OCI-LY7 (cell line): ENCODE measurements at regions not wholly inside any gene's neighbourhood (a gene's known extent, or its start where the extent isn't known, plus 50 kb on each side); places are given as distances from the start of the nearest gene placed in this dataset. TPM values are rescaled to one million over a fixed set of nuclear protein-coding genes. Genes with fewer than 3 reads are reported as not detected.

Source experiments
- BruUV-seq: library from RNA; stranded (reverse); fragments of 400-500 nt; replicated peaks from 2 replicates; lab custom pipeline; 2021; lab: Mats Ljungman, UMichigan
- CTCF ChIA-PET: fragments of 300-600 bp; sonication (Branson Sonifier 250); formaldehyde crosslinking; loops from one replicate; lab custom pipeline; 2022; ENCODE audit warnings: antibody characterized with exemption; ENCODE audit not compliant: unreplicated experiment; lab: Charles Lee
- POLR2A ChIA-PET: fragments of 300-600 bp; sonication (Branson Sonifier 250); formaldehyde crosslinking; loops from one replicate; lab custom pipeline; 2022; ENCODE audit warnings: antibody characterized with exemption; lab: Charles Lee
- DNase-seq: peaks from one replicate; pipeline ENCODE4 v3.0.0-alpha.2; 2015; ENCODE audit warnings: low spot score
- H2AFZ ChIP-seq: fragments of 200-600 bp; sonication (generic), shearing (Covaris generic); 2 replicates; pipeline ENCODE4 v1.6.1; 2014; ENCODE audit warnings: mild to moderate bottlenecking, antibody characterized with exemption, low read length, moderate library complexity
- H3K27ac ChIP-seq: fragments of 200-600 bp; sonication (generic); 2 replicates; pipeline ENCODE4 v1.5.1; 2014; ENCODE audit warnings: mixed run types, low read depth, mild to moderate bottlenecking, moderate library complexity, low read length, inconsistent platforms; ENCODE audit not compliant: poor library complexity, severe bottlenecking
- H3K36me3 ChIP-seq: fragments of 200-600 bp; sonication (generic); 2 replicates; pipeline ENCODE4 v1.6.1; 2014; ENCODE audit warnings: mild to moderate bottlenecking, antibody characterized with exemption, low read length, moderate library complexity, mixed read lengths; ENCODE audit not compliant: insufficient read depth
- H3K4me1 ChIP-seq: fragments of 200-600 bp; sonication (generic); 2 replicates; pipeline ENCODE4 v1.5.1; 2014; ENCODE audit warnings: mild to moderate bottlenecking, low read length; ENCODE audit not compliant: insufficient read depth, poor library complexity, severe bottlenecking
- H3K4me2 ChIP-seq: fragments of 200-600 bp; sonication (generic); 2 replicates; pipeline ENCODE4 v1.6.1; 2014; ENCODE audit warnings: mild to moderate bottlenecking, low read length
- H3K4me3 ChIP-seq: fragments of 200-600 bp; sonication (generic); 2 replicates; pipeline ENCODE4 v1.5.1; 2014; ENCODE audit warnings: mild to moderate bottlenecking, low read depth, low read length; ENCODE audit not compliant: poor library complexity, severe bottlenecking
- H3K79me2 ChIP-seq: fragments of 200-600 bp; sonication (generic); 2 replicates; pipeline ENCODE4 v1.6.1; 2016; ENCODE audit warnings: low read depth, mild to moderate bottlenecking, low read length, moderate library complexity, mixed read lengths; ENCODE audit not compliant: insufficient read depth
- H3K9me2 ChIP-seq: fragments of 200-600 bp; sonication (generic); 2 replicates; pipeline ENCODE4 v1.6.1; 2016; ENCODE audit warnings: mild to moderate bottlenecking, low read length, mixed read lengths; ENCODE audit not compliant: insufficient read depth
- H3K9me3 ChIP-seq: fragments of 200-600 bp; sonication (generic); 2 replicates; pipeline ENCODE4 v1.6.1; 2014; ENCODE audit warnings: mild to moderate bottlenecking, mixed run types, low read length, mixed read lengths
- H4K20me1 ChIP-seq: fragments of 200-600 bp; sonication (generic); 2 replicates; pipeline ENCODE4 v1.6.1; 2014; ENCODE audit warnings: mild to moderate bottlenecking, antibody characterized with exemption, low read length, moderate library complexity, mixed read lengths; ENCODE audit not compliant: insufficient read depth
- EZH2phosphoT487 ChIP-seq: fragments of 200-600 bp; sonication (generic); IDR thresholded peaks from 2 replicates; pipeline ENCODE4 v1.6.1; 2018; ENCODE audit warnings: low read depth, borderline replicate concordance, mild to moderate bottlenecking, mixed run types, antibody characterized with exemption, low read length, moderate library complexity, mixed read lengths
- intact Hi-C: fragments of 100-400 bp; cut with micrococcal nuclease; formaldehyde crosslinking; loops from one replicate; pipeline ENCODE4 v1.10.0; 2022; ENCODE audit not compliant: unreplicated experiment
- microRNA-seq: library from miRNA; unstranded; fragments of <30 nt; microRNA quantifications from one replicate; pipeline ENCODE4 v1.2.0, GENCODE V29; 2022; ENCODE audit warnings: borderline replicate concordance
- small RNA-seq: library from RNA; depleted of rRNA; stranded (forward); fragments of <200 nt; gene quantifications from one replicate; pipeline ENCODE3, GENCODE V24; 2014
- TF ChIP-seq, protein P1 (sequence below): fragments of 200-600 bp; sonication (generic); conservative IDR thresholded peaks from 2 replicates; pipeline ENCODE4 v1.5.1; 2014; ENCODE audit warnings: mild to moderate bottlenecking, antibody characterized with exemption, low read length, moderate library complexity, mixed read lengths

DNA sequence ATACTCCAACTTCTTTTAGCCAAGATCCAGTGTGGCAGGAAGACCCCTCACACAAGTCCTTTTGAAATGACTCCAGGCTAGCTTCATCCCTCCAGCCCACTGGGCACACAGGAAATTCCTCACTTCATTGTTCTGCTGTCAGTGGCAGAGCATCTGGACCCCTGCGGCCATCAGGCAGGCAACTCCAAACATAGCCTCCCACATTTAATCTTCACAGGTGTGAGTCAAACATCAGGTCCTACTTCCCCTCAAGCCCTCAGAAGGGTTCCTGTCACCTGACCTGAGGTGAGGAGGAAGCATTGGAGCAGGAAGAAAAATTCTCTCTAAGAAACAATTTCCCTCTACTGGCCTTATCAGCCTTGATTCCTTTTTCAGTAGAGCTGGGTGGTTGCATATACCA lies 51.1 kb upstream of the C1GALT1 start:
- no peak overlapping the region for H2AFZ ChIP-seq
- H3K4me2 ChIP-seq, result no peak overlapping the region
- H3K79me2 ChIP-seq, result no peaks in the 10 kb centered on the region
- no peak overlapping the region for H3K27ac ChIP-seq
- H3K4me3 ChIP-seq, result no peak overlapping the region
- intact Hi-C loops, result no loop called here
- H4K20me1 ChIP-seq, result no peaks in the 10 kb centered on the region
- TF ChIP-seq, protein P1, sequence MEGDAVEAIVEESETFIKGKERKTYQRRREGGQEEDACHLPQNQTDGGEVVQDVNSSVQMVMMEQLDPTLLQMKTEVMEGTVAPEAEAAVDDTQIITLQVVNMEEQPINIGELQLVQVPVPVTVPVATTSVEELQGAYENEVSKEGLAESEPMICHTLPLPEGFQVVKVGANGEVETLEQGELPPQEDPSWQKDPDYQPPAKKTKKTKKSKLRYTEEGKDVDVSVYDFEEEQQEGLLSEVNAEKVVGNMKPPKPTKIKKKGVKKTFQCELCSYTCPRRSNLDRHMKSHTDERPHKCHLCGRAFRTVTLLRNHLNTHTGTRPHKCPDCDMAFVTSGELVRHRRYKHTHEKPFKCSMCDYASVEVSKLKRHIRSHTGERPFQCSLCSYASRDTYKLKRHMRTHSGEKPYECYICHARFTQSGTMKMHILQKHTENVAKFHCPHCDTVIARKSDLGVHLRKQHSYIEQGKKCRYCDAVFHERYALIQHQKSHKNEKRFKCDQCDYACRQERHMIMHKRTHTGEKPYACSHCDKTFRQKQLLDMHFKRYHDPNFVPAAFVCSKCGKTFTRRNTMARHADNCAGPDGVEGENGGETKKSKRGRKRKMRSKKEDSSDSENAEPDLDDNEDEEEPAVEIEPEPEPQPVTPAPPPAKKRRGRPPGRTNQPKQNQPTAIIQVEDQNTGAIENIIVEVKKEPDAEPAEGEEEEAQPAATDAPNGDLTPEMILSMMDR, result no peak
- TF ChIP-seq EZH2phosphoT487, result no peak
- BruUV-seq, result no TSS peak
- ChIA-PET POLR2A (no interaction called here), CTCF (no interaction called here)
- no peaks in the 10 kb centered on the region for H3K4me1 ChIP-seq
- no peak for DNase-seq
- H3K36me3 ChIP-seq, result no peaks in the 10 kb centered on the region
- H3K9me2 ChIP-seq, result no peaks in the 10 kb centered on the region
- no peaks in the 10 kb centered on the region for H3K9me3 ChIP-seq

Small RNAs in the stretch of these regions (microRNA-seq; reads per million reads assigned to microRNA genes)
- not detected for gene MIR3683

Small RNAs in the stretch of these regions (small RNA-seq; reads per million reads assigned to genes)
- gene AC079804.2 (not detected), gene MIR3683 (not detected), gene RF00019 (not detected)
